Progenitor cell of endocrine pancreas (in vitro differentiated cells): ENCODE measurements at regions not wholly inside any gene's neighbourhood (a gene's known extent, or its start where the extent isn't known, plus 50 kb on each side); places are given as distances from the start of the nearest gene placed in this dataset.

Experiments
- DNase-seq: peaks from one replicate; pipeline ENCODE4 v3.0.0; 2021; ENCODE audit warnings: low spot score; ENCODE audit not compliant: unreplicated experiment
- H3K27ac Mint-ChIP-seq: 2 replicates; pipeline ENCODE4 v1.8.0; 2021; ENCODE audit warnings: mild to moderate bottlenecking, moderate library complexity, mixed read lengths
- H3K27me3 Mint-ChIP-seq: 2 replicates; pipeline ENCODE4 v1.8.0; 2021; ENCODE audit warnings: mixed read lengths
- H3K36me3 Mint-ChIP-seq: 2 replicates; pipeline ENCODE4 v1.8.0; 2022; ENCODE audit warnings: mixed read lengths; ENCODE audit not compliant: insufficient read depth
- H3K4me1 Mint-ChIP-seq: 2 replicates; pipeline ENCODE4 v1.8.0; 2021; ENCODE audit warnings: low read depth, mixed read lengths
- H3K4me3 Mint-ChIP-seq: 2 replicates; pipeline ENCODE4 v1.8.0; 2021; ENCODE audit warnings: low read depth, mild to moderate bottlenecking, moderate library complexity, mixed read lengths
- H3K9me3 Mint-ChIP-seq: 2 replicates; pipeline ENCODE4 v1.8.0; 2021; ENCODE audit warnings: low read depth, mixed read lengths
- CTCF ChIP-seq: fragments of 200-600 bp; sonication (generic); IDR thresholded peaks from one replicate; pipeline ENCODE4 v1.5.0; 2021; ENCODE audit warnings: antibody characterized with exemption, mild to moderate bottlenecking; ENCODE audit not compliant: unreplicated experiment

GRCh38 chr14:37842106-37842505, 246.7 kb downstream of the TTC6 start:
- no peak for DNase-seq
- no peak for TF ChIP-seq CTCF
- no peak overlapping the region for H3K27ac Mint-ChIP-seq
- H3K4me1 Mint-ChIP-seq, result no peaks in the 10 kb centered on the region
- H3K36me3 Mint-ChIP-seq, result peaks cover 22% of the 10 kb centered on the region
- H3K9me3 Mint-ChIP-seq, result peaks cover 12% of the 10 kb centered on the region
- no peak overlapping the region for H3K4me3 Mint-ChIP-seq
- no peaks in the 10 kb centered on the region for H3K27me3 Mint-ChIP-seq

DNA sequence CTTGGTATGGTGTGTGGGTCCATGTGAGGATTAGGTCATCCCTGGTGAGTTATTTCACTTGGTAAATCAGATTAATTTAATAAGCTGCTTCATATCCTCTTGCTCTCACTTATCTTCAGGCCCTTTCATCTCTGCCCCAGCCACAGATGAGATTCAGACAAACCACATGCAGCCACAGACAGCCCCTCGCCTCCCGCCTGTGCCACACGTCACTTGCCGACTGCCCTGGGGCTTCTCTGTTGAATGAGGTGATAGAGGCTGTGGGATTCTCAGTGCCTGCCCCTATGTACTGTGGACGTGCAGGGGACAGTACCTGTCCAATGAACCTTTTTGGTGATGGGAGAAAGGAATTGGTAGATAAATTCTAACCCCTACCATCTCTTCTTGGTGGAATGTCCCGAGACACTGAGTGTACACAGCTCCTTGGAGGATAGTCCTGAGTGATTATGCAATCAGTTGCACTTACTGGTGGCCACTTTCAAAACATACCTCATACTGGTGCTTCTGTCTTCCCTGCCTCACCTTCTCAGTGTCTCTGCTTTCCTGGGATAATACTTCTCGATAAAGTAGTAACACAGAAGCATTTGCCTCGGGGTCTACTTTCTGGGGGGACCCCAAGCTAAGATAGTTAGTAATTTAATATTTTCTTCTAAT, 248.7 kb downstream of the TTC6 start:
- peaks cover 6% of the 10 kb centered on the region for H3K9me3 Mint-ChIP-seq
- no peak overlapping the region for H3K4me3 Mint-ChIP-seq
- TF ChIP-seq CTCF, result no peak
- no peak for DNase-seq
- H3K27me3 Mint-ChIP-seq, result no peaks in the 10 kb centered on the region
- no peaks in the 10 kb centered on the region for H3K4me1 Mint-ChIP-seq
- peaks cover 8% of the 10 kb centered on the region for H3K36me3 Mint-ChIP-seq
- no peak overlapping the region for H3K27ac Mint-ChIP-seq

DNA sequence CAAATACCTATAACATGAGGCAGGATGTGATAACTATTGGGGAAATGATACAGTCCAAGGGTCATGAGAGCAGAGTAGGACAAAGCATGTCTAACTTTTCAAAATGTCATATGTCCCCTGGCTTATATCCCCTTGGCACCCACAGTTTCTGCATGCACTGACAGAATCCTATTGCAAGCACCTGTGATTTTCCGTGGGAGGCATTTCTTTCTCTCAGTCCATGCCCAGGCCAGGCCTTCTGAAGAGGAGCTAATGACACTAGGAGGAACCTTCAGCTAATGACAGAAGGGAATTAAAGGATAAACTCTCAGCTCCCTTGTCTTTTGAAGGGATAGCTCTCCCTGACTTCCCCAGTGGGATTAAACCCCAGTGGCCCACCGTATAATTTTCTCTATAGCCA, 249.2 kb downstream of the TTC6 start:
- Mint-ChIP-seq H3K36me3 (peaks cover 3% of the 10 kb centered on the region), H3K4me1 (no peaks in the 10 kb centered on the region), H3K4me3 (no peak overlapping the region), H3K27me3 (no peaks in the 10 kb centered on the region), H3K9me3 (peaks cover under 1% of the 10 kb centered on the region), H3K27ac (no peak overlapping the region)
- DNase-seq, result no peak
- no peak for TF ChIP-seq CTCF

DNA sequence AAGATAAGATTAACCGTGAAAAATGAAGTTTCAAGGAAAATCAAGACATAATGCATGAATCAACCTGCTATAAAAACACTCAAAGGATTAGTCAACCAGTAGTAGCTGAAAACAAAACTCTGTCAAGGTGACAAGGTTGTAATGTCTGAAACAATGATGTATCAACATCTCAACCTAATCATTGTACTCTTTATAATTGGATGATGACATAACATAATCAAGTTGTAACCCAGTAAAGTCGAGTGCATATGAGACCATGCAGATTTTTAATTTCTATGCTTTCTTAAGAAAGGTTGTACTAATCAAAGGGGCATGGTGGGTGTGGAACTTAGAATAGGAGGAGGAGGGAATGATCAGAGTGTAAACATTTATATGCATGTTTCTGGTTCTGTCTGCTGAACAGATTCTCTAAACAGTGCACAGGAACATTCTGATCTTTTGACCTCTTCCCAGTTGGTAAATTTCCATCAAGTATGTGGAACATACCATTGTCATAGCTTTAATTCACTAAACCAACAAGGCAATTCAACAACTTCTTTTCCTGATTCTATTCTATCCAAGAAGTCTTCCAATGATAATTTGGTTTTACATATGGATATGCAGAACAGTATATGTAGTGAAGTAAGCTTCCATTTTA, 253.7 kb downstream of the TTC6 start:
- no peaks in the 10 kb centered on the region for H3K27me3 Mint-ChIP-seq
- no peaks in the 10 kb centered on the region for H3K4me1 Mint-ChIP-seq
- DNase-seq, result no peak
- no peaks in the 10 kb centered on the region for H3K9me3 Mint-ChIP-seq
- no peak for TF ChIP-seq CTCF
- no peak overlapping the region for H3K27ac Mint-ChIP-seq
- no peak overlapping the region for H3K4me3 Mint-ChIP-seq
- no peaks in the 10 kb centered on the region for H3K36me3 Mint-ChIP-seq

DNA sequence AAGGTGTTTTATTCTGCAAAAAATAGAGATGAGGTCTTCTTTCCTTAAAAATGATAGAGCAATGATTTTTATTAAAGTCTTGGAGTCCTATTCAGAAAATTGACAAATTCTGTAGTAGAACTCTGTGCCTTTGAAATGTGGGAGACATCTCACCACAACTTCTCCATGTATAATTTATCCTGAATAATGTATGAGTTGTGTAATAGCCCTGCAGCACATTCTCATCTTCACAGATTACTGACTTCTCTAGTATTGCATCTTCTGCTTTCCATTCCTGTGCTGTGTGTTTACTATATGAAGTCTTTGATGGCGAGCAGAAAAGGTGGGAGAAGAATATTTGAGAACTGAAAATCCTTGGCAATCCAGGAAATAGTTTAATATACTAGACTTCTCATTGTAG, 255.6 kb downstream of the TTC6 start:
- no peak for DNase-seq
- Mint-ChIP-seq H3K36me3 (no peaks in the 10 kb centered on the region), H3K4me1 (no peaks in the 10 kb centered on the region), H3K27me3 (no peaks in the 10 kb centered on the region), H3K27ac (no peak overlapping the region), H3K4me3 (no peak overlapping the region), H3K9me3 (no peaks in the 10 kb centered on the region)
- no peak for TF ChIP-seq CTCF
